CD4-positive, alpha-beta memory T cell (primary cell): ENCODE measurements at regions not wholly inside any gene's neighbourhood (a gene's known extent, or its start where the extent isn't known, plus 50 kb on each side); places are given as distances from the start of the nearest gene placed in this dataset.
"Not testable (repeated sequence)": the region's sequence is repeated elsewhere in the genome, so short reads cannot be mapped to it uniquely, and the experiment has no call there.

Source experiments
- CTCF ChIA-PET: fragments of 350-600 bp; sonication (Branson Sonifier 250); formaldehyde crosslinking; loops from one replicate; lab custom pipeline; 2021; ENCODE audit warnings: inconsistent platforms; ENCODE audit not compliant: partially characterized antibody; lab: Charles Lee
- POLR2A ChIA-PET: fragments of 350-600 bp; sonication (Branson Sonifier 250); formaldehyde crosslinking; loops from one replicate; lab custom pipeline; 2021; ENCODE audit not compliant: partially characterized antibody; lab: Charles Lee
- DNase-seq, 5 donors: peaks; one replicate each; pipeline versions ENCODE4 v3.0.0 to v3.0.0-alpha.2; 2020 to 2022; ENCODE audit warnings: mixed read lengths in 1 of 5
- H3K27ac ChIP-seq: one replicate; pipeline ENCODE4 v1.7.0; 2013; ENCODE audit warnings: low read depth, low read length
- H3K27me3 ChIP-seq: 2 replicates; pipeline ENCODE4 v1.7.0; 2013; ENCODE audit warnings: mild to moderate bottlenecking, low read length, moderate library complexity; ENCODE audit not compliant: insufficient read depth
- H3K36me3 ChIP-seq: 2 replicates; pipeline ENCODE4 v1.7.0; 2013; ENCODE audit warnings: mild to moderate bottlenecking, low read length, moderate library complexity; ENCODE audit not compliant: insufficient read depth
- H3K4me1 ChIP-seq: 2 replicates; pipeline ENCODE4 v1.7.0; 2013; ENCODE audit warnings: mild to moderate bottlenecking, low read length, moderate library complexity; ENCODE audit not compliant: insufficient read depth
- H3K4me3 ChIP-seq, 2 donors: one replicate each; pipeline ENCODE4 v1.7.0; 2013; ENCODE audit warnings: low read length in 2 of 2, mild to moderate bottlenecking in 1 of 2
- H3K9me3 ChIP-seq, 2 donors: one replicate each; pipeline ENCODE4 v1.7.0; 2013; ENCODE audit warnings: low read length in 2 of 2, control low read depth in 1 of 2; ENCODE audit not compliant: control insufficient read depth in 1 of 2
- H3K27ac Mint-ChIP-seq, 7 donors: one replicate each; pipeline ENCODE4 v1.8.0; 2020 to 2021; ENCODE audit warnings: mixed read lengths in 7 of 7, mild to moderate bottlenecking in 6 of 7, inconsistent platforms in 3 of 7, moderate library complexity in 3 of 7
- H3K27me3 Mint-ChIP-seq, 2 donors: one replicate each; pipeline ENCODE4 v1.8.0; 2020 to 2021; ENCODE audit warnings: mixed read lengths in 2 of 2
- H3K36me3 Mint-ChIP-seq, 2 donors: one replicate each; pipeline ENCODE4 v1.8.0; 2020 to 2021; ENCODE audit warnings: mixed read lengths in 2 of 2, inconsistent platforms in 1 of 2, mild to moderate bottlenecking in 1 of 2
- H3K4me1 Mint-ChIP-seq, 4 donors: one replicate each; pipeline ENCODE4 v1.8.0; 2020 to 2021; ENCODE audit warnings: mixed read lengths in 4 of 4, mild to moderate bottlenecking in 1 of 4
- H3K4me3 Mint-ChIP-seq, 8 donors: one replicate each; pipeline ENCODE4 v1.8.0; 2020 to 2021; ENCODE audit warnings: mixed read lengths in 8 of 8, mild to moderate bottlenecking in 7 of 8, moderate library complexity in 6 of 8, inconsistent platforms in 3 of 8
- H3K9me3 Mint-ChIP-seq, 8 donors: one replicate each; pipeline ENCODE4 v1.8.0; 2020 to 2021; ENCODE audit warnings: mixed read lengths in 8 of 8, mild to moderate bottlenecking in 5 of 8, inconsistent platforms in 3 of 8, moderate library complexity in 1 of 8
- intact Hi-C: fragments of 100-400 bp; cut with micrococcal nuclease; formaldehyde crosslinking; loops from one replicate; pipeline ENCODE4 v1.15.1; 2023

- no peaks in the 10 kb centered on the region for H3K36me3 Mint-ChIP-seq
- H3K27ac Mint-ChIP-seq: no peak overlapping the region
- peaks cover 0 to 20% (median 9%) of the 10 kb centered on the region in 8 donors for H3K9me3 Mint-ChIP-seq
- intact Hi-C loops: no loop called here
- H3K9me3 ChIP-seq: no peaks in the 10 kb centered on the region
- H3K27me3 Mint-ChIP-seq: no peaks in the 10 kb centered on the region
- no peak overlapping the region for H3K4me3 Mint-ChIP-seq
- ChIA-PET POLR2A (no interaction called here), CTCF (no interaction called here)
- no peaks in the 10 kb centered on the region for H3K36me3 ChIP-seq
- no peak for DNase-seq
- no peaks in the 10 kb centered on the region for H3K4me1 ChIP-seq
- no peaks in the 10 kb centered on the region for H3K4me1 Mint-ChIP-seq
- H3K4me3 ChIP-seq: no peak overlapping the region
- H3K27ac ChIP-seq: no peak overlapping the region
- no peaks in the 10 kb centered on the region for H3K27me3 ChIP-seq
These were observed 746.1 kb upstream of the EPHA5 start for GRCh38 chr4:66416425-66416824.

GRCh38 chr4:66404141-66404540 is 733.9 kb upstream of the EPHA5 start:
- Mint-ChIP-seq H3K27me3 (no peaks in the 10 kb centered on the region), H3K4me1 (no peaks in the 10 kb centered on the region), H3K4me3 (no peak overlapping the region), H3K36me3 (no peaks in the 10 kb centered on the region), H3K27ac (no peak overlapping the region), H3K9me3 (peaks cover 0 to 22% (median 6%) of the 10 kb centered on the region in 8 donors)
- Histone ChIP-seq H3K36me3 (no peaks in the 10 kb centered on the region), H3K4me3 (no peak overlapping the region), H3K9me3 (no peaks in the 10 kb centered on the region), H3K27me3 (no peaks in the 10 kb centered on the region), H3K27ac (no peak overlapping the region), H3K4me1 (no peaks in the 10 kb centered on the region)
- intact Hi-C loops: no loop called here
- no peak for DNase-seq
- ChIA-PET POLR2A (no interaction called here), CTCF (no interaction called here)

- H3K27ac Mint-ChIP-seq: no peak overlapping the region
These were observed 706.6 kb upstream of the EPHA5 start for GRCh38 chr4:66376921-66377320.

GRCh38 chr4:66376396-66376795 is 706.1 kb upstream of the EPHA5 start:
- no peak overlapping the region for H3K27ac Mint-ChIP-seq
- POLR2A ChIA-PET: no interaction called here
- no peak for DNase-seq

More at GRCh38 chr4:66376921-66377320, 706.6 kb upstream of the EPHA5 start:
- no peaks in the 10 kb centered on the region for H3K9me3 ChIP-seq
- POLR2A ChIA-PET: no interaction called here
- no peaks in the 10 kb centered on the region for H3K4me1 Mint-ChIP-seq
- peaks cover 0 to 14% (median 7%) of the 10 kb centered on the region in 8 donors for H3K9me3 Mint-ChIP-seq
- no peak for DNase-seq
- H3K4me1 ChIP-seq: no peaks in the 10 kb centered on the region
- H3K27ac ChIP-seq: no peak overlapping the region
- no peaks in the 10 kb centered on the region for H3K36me3 ChIP-seq
- no peaks in the 10 kb centered on the region for H3K27me3 ChIP-seq
- intact Hi-C loops: no loop called here
- H3K27me3 Mint-ChIP-seq: no peaks in the 10 kb centered on the region
- no peak overlapping the region for H3K4me3 ChIP-seq
- H3K4me3 Mint-ChIP-seq: no peak overlapping the region
- CTCF ChIA-PET: no interaction called here
- no peaks in the 10 kb centered on the region for H3K36me3 Mint-ChIP-seq

GRCh38 chr4:66373268-66373667 is 703.0 kb upstream of the EPHA5 start:
- H3K9me3 ChIP-seq: no peaks in the 10 kb centered on the region
- intact Hi-C loops: no loop called here
- Mint-ChIP-seq H3K4me3 (no peak overlapping the region), H3K27me3 (no peaks in the 10 kb centered on the region), H3K27ac (no peak overlapping the region), H3K36me3 (no peaks in the 10 kb centered on the region), H3K4me1 (no peaks in the 10 kb centered on the region), H3K9me3 (peaks cover 2 to 17% (median 5%) of the 10 kb centered on the region in 8 donors)
- ChIA-PET CTCF (no interaction called here), POLR2A (no interaction called here)
- no peaks in the 10 kb centered on the region for H3K27me3 ChIP-seq
- H3K4me3 ChIP-seq: no peak overlapping the region
- H3K36me3 ChIP-seq: no peaks in the 10 kb centered on the region
- no peak overlapping the region for H3K27ac ChIP-seq
- H3K4me1 ChIP-seq: no peaks in the 10 kb centered on the region
- DNase-seq: no peak

More at GRCh38 chr4:66376396-66376795, 706.1 kb upstream of the EPHA5 start:
- H3K27me3 ChIP-seq: no peaks in the 10 kb centered on the region
- no peaks in the 10 kb centered on the region for H3K9me3 ChIP-seq
- no peak overlapping the region for H3K4me3 Mint-ChIP-seq
- H3K4me1 ChIP-seq: no peaks in the 10 kb centered on the region
- no peak overlapping the region for H3K4me3 ChIP-seq
- H3K4me1 Mint-ChIP-seq: no peaks in the 10 kb centered on the region
- H3K27me3 Mint-ChIP-seq: no peaks in the 10 kb centered on the region
- no peaks in the 10 kb centered on the region for H3K36me3 ChIP-seq
- H3K9me3 Mint-ChIP-seq: peaks cover 0 to 14% (median 7%) of the 10 kb centered on the region in 8 donors
- H3K36me3 Mint-ChIP-seq: no peaks in the 10 kb centered on the region
- intact Hi-C loops: no loop called here
- no peak overlapping the region for H3K27ac ChIP-seq
- CTCF ChIA-PET: no interaction called here

- no peaks in the 10 kb centered on the region for H3K36me3 Mint-ChIP-seq
- no peaks in the 10 kb centered on the region for H3K27me3 ChIP-seq
- H3K9me3 ChIP-seq: no peaks in the 10 kb centered on the region
- DNase-seq: no peak
- peaks cover 2 to 17% (median 5%) of the 10 kb centered on the region in 8 donors for H3K9me3 Mint-ChIP-seq
- no peak overlapping the region for H3K27ac ChIP-seq
- ChIA-PET POLR2A (no interaction called here), CTCF (no interaction called here)
- no peak overlapping the region for H3K4me3 Mint-ChIP-seq
- no peak overlapping the region for H3K27ac Mint-ChIP-seq
- no peaks in the 10 kb centered on the region for H3K36me3 ChIP-seq
- H3K4me1 ChIP-seq: no peaks in the 10 kb centered on the region
- no peaks in the 10 kb centered on the region for H3K27me3 Mint-ChIP-seq
- intact Hi-C loops: no loop called here
- H3K4me3 ChIP-seq: no peak overlapping the region
- H3K4me1 Mint-ChIP-seq: no peaks in the 10 kb centered on the region
These were observed 702.4 kb upstream of the EPHA5 start for GRCh38 chr4:66372706-66373105.

- Histone ChIP-seq H3K27ac (no peak overlapping the region), H3K4me3 (no peak overlapping the region), H3K4me1 (no peaks in the 10 kb centered on the region), H3K9me3 (no peaks in the 10 kb centered on the region), H3K27me3 (no peaks in the 10 kb centered on the region), H3K36me3 (no peaks in the 10 kb centered on the region)
- Mint-ChIP-seq H3K9me3 (peaks cover 0 to 10% (median 5%) of the 10 kb centered on the region in 8 donors), H3K4me1 (no peaks in the 10 kb centered on the region), H3K36me3 (no peaks in the 10 kb centered on the region), H3K4me3 (no peak overlapping the region), H3K27ac (no peak overlapping the region), H3K27me3 (no peaks in the 10 kb centered on the region)
- POLR2A ChIA-PET: no interaction called here
- no peak for DNase-seq
- intact Hi-C loops: no loop called here
- CTCF ChIA-PET: no interaction called here
These were observed 696.9 kb upstream of the EPHA5 start for GRCh38 chr4:66367043-66367660.

GRCh38 chr4:66360395-66360794 is 690.1 kb upstream of the EPHA5 start:
- H3K27me3 Mint-ChIP-seq, H3K4me3 ChIP-seq, H3K4me1 ChIP-seq, H3K4me1 Mint-ChIP-seq, intact Hi-C loops, H3K27ac Mint-ChIP-seq, H3K27me3 ChIP-seq, H3K9me3 Mint-ChIP-seq, H3K36me3 ChIP-seq, H3K4me3 Mint-ChIP-seq, H3K9me3 ChIP-seq, H3K36me3 Mint-ChIP-seq, DNase-seq, CTCF ChIA-PET, H3K27ac ChIP-seq, POLR2A ChIA-PET: not testable (repeated sequence)
